H1 (cell line): ENCODE measurements at regions not wholly inside any gene's neighbourhood (a gene's known extent, or its start where the extent isn't known, plus 50 kb on each side); places are given as distances from the start of the nearest gene placed in this dataset.

Experiments used
- BACH1 ChIP-seq: IDR thresholded peaks from 2 replicates; pipeline ENCODE4 v1.6.1; 2012; ENCODE audit warnings: low read length, improper control_type of control experiment
- CBX8 ChIP-seq: fragments of 300-800, 300-1000 bp; sonication (generic); IDR thresholded peaks from 2 replicates; pipeline ENCODE4 v1.7.1; 2016; ENCODE audit warnings: low read depth, low read length, borderline replicate concordance
- CTCF ChIP-seq, 3 experiments: IDR thresholded peaks; 1 replicate in 2 of 3; 2 replicates in 1 of 3; pipeline versions ENCODE4 v1.5.1 to v1.6.1; 2011; ENCODE audit warnings: low read length in 3 of 3, mild to moderate bottlenecking in 3 of 3, inconsistent platforms in 2 of 3, low read depth in 1 of 3, moderate library complexity in 1 of 3; ENCODE audit not compliant: insufficient read depth in 1 of 3; ENCODE audit errors: control extremely low read depth in 1 of 3
- EP300 ChIP-seq, 2 experiments: IDR thresholded peaks; 1 replicate in 1 of 2; 2 replicates in 1 of 2; pipeline ENCODE4 v1.6.1; 2011 to 2012; ENCODE audit warnings: low read depth in 2 of 2, low read length in 2 of 2, mild to moderate bottlenecking in 2 of 2, borderline replicate concordance in 1 of 2, inconsistent platforms in 1 of 2, moderate library complexity in 1 of 2
- EZH2 ChIP-seq: fragments of 200-600 bp; sonication (generic); IDR thresholded peaks from 2 replicates; pipeline ENCODE4 v1.7.1; 2012; ENCODE audit warnings: low read depth, mild to moderate bottlenecking, moderate library complexity, low read length, inconsistent platforms; ENCODE audit not compliant: severe bottlenecking
- MAX ChIP-seq: IDR thresholded peaks from 2 replicates; pipeline ENCODE4 v1.6.1; 2012; ENCODE audit warnings: inconsistent platforms
- NANOG ChIP-seq: IDR thresholded peaks from 2 replicates; pipeline ENCODE4 v1.6.1; 2011; ENCODE audit warnings: low read length, low read depth, mild to moderate bottlenecking, inconsistent platforms; ENCODE audit not compliant: insufficient read depth, poor library complexity, severe bottlenecking
- POLR2A ChIP-seq, 2 experiments: IDR thresholded peaks; 1 replicate in 1 of 2; 2 replicates in 1 of 2; pipeline ENCODE4 v1.6.1; 2011; ENCODE audit warnings: low read depth in 2 of 2, low read length in 2 of 2, mild to moderate bottlenecking in 2 of 2; ENCODE audit errors: control extremely low read depth in 1 of 2
- RFX5 ChIP-seq: IDR thresholded peaks from 2 replicates; pipeline ENCODE4 v1.6.1; 2011; ENCODE audit warnings: low read depth, low read length, improper control_type of control experiment, borderline replicate concordance
- SP1 ChIP-seq: IDR thresholded peaks from 2 replicates; pipeline ENCODE4 v1.6.1; 2011; ENCODE audit warnings: low read depth, low read length

GRCh38 chr18:78071776-78072175 lies 822.1 kb downstream of the GALR1 start:
- TF ChIP-seq CTCF (IDR thresholded peaks at IDR 0.05; ENCODE audit: control extremely low read depth in 1 of 3, insufficient read depth in 1 of 3, low read depth in 1 of 3, low read length in 3 of 3): no peak
- TF ChIP-seq SP1: no peak
- TF ChIP-seq BACH1: no peak
- no peak for TF ChIP-seq EP300 (IDR thresholded peaks at IDR 0.05; ENCODE audit: borderline replicate concordance in 1 of 2, low read depth in 2 of 2, low read length in 2 of 2)
- TF ChIP-seq EZH2: no peak
- no peak for TF ChIP-seq MAX
- no peak for TF ChIP-seq POLR2A (IDR thresholded peaks at IDR 0.05; ENCODE audit: control extremely low read depth in 1 of 2, low read depth in 2 of 2, low read length in 2 of 2)
- TF ChIP-seq CBX8: no peak
- no peak for TF ChIP-seq NANOG
- no peak for TF ChIP-seq RFX5
